HG03097 (cell line): ENCODE measurements at regions not wholly inside any gene's neighbourhood (a gene's known extent, or its start where the extent isn't known, plus 50 kb on each side); places are given as distances from the start of the nearest gene placed in this dataset.
"Not testable (repeated sequence)": the region's sequence is repeated elsewhere in the genome, so short reads cannot be mapped to it uniquely, and the experiment has no call there.

ENCODE experiments used
- ATAC-seq: cut with Tn5 transposase; IDR thresholded peaks from one replicate; pipeline ENCODE4 v1.9.1; 2021; ENCODE audit not compliant: unreplicated experiment, low FRiP score

DNA sequence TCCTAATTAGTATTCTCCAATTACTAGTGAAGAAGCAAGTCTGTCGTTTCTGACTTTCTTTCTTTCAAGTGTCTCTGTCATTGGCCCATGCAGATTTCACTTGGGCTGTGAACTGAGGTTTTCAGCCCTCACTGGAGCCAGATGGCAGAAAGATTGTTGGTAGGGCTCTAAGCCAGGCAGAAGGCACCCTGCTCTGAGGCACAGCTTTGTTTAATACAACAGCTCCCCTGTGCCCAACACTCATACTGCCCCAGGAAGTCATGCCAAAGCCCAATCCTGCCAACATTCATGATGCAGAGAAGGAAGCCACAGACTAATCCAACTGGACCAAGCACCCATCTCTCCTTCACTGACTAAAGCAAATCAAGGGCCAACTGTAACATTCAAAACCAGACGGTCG lies 117.1 kb upstream of the FRG1 start:
- ATAC-seq, result no peak

DNA sequence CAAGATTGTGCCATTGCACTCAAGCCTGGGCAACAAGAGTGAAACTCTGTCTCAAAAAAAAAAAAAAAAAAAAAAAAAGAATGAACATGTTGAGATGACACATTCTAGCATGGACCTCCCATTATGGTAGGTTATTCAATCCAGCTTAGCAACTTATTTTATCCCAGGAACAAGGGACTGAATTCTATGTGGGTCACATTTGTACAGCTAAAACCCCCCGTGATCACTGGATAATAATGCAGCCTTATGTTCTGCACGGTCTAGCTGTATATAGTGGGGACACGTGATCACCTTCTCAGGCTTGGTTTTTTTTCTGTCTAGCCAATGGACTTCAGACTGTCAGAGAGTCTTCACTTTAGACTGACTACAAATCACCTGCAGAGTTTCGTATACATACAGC lies 115.2 kb upstream of the FRG1 start:
- no peak for ATAC-seq

DNA sequence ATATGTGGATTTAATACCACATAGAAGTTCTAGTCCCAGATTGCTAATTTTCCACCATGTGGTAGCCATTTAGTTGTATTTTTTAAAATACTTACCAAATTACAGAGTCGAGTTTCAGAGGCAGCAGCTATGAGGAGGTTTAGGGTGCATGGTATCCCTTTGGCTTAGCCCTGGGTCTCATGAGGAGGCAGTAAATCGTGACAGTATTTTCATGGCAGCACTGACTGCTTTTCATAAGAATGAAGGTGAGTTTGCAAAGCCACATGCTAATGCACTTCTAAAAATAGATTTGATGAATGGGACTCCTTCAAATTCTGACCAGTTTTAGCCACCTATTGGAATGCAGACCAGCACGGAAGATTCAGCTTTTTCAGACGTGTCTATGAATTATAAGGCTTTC lies 114.0 kb upstream of the FRG1 start:
- ATAC-seq, result no peak

DNA sequence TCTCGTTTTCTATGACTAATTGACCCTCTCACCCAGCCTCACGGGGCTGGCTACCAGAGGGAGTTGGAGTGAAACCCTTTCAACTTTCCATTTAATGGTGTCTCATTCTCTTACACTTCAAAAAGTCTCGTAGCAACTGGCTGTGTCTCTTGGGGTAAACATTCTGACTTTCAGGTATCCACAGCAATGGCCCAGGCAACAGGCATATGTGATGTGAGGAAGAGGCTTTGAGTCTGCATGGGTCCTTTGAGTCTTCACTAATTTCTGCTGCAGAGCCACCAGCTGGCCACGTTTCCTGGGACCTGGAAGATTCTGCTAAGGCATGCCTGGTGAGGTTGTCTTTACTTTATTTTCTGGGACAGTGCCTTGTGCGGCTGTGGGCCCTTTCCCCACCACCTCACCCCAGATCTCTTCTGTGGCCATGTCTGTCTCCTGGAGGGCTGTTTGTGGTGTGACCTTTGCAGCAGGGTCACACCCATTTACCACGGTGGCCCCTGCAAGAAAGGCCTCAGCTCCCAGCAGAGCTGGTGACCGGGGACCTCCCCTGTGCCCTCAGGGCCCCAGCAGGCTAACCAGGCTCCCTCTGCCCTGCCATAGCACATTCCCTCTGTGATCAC lies 112.5 kb upstream of the FRG1 start:
- no peak for ATAC-seq

DNA sequence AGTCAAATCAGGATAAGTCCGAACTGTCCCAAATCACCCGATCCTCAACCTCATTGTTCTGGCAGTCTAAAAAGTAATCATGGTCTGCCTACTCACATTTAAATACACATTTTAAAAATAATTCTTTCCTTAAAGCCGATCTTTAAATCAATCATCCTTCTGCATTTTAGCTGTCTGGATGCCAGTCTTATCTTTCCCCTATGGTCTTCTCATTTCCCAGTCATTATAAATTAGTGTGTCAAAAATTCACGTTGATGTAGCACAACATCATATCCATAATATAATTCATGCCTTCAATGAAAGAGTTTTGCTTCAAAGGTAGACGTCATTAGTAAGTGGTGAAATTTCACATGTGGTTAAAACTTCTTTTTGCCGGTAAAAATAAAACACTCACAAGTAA lies 108.1 kb upstream of the FRG1 start:
- no peak for ATAC-seq

DNA sequence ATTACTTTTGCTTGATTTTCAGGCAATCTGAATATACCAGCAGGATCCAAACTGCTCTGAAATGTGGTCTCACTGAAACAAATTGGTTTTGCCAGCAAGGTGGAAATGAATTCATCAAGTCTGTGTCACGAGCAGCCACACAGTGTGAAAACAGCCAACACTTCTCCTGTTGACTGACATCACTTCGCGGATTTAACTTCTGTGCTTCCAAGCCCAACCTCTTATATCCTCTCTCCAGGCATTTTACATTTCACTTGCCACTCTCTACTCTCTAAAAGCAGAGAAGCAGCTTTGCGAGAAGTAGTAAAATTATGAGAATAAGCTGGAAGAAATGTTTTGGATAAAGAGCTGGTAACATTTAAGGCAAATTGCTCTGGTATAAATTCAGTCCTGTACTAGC lies 106.1 kb upstream of the FRG1 start:
- no peak for ATAC-seq

DNA sequence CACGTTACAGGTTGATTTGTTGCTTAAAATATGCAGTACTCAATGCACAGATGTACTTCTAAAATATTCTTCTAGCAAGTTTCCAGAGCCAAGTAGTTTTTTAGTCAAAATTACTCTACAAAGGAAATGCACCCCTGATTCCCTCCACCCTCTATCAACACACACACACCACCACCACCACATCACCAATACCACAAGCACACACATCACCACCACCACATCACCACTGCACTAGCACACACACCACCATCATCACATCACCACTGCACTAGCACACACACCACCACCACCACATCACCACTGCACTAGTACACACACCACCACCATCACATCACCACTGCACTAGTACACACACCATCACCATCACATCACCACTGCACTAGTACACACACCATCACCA lies 105.2 kb upstream of the FRG1 start:
- ATAC-seq, result no peak

DNA sequence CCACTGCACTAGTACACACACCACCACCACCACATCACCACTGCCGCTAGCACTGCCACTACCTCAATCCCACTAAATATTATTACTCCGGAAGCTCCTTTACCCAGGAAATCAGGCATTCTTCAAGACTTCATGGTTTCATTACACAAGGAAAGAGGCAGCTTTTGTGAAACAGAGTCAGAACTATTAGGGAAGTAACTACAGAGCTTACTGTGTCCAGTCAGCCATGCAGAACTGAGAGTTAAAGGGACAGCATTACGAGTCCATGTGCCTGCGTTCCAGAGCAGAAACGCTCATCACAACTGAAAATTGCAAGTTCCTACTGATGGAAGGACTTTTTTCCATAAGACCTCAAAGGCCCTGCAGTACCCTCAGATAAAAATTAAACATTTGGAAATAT lies 103.2 kb upstream of the FRG1 start:
- ATAC-seq, result no peak

DNA sequence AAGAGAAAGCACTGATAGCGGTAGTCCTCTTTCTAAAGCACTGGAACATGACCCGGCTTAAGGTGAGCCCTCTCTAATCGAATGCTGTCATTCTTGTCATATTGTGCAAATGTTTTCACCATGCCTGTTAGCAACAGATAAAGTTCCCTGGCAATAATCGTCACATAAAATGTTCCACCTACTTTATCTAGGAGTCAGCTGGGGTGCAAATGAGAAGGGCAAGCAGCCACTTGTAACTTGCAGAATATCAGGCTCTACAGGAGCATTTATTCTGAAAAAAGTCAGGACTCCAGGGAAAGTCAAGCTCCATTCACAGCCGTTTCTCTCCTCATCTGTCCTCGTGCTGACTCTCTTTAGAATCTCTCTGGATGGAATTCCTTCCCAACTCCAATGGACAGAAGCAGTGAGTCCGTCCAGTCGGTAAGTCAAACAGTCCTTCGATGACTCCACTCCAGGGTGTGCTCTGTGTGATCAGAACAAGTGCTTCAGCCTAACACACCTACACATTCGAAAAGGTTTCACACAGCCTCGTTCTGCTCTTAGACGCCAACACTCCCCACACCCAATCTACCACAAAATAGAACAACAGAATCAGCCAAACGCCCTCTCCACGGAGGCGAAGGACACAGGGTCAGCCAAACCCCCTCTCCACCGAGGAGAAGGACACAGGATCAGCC lies 101.7 kb upstream of the FRG1 start:
- no peak for ATAC-seq

DNA sequence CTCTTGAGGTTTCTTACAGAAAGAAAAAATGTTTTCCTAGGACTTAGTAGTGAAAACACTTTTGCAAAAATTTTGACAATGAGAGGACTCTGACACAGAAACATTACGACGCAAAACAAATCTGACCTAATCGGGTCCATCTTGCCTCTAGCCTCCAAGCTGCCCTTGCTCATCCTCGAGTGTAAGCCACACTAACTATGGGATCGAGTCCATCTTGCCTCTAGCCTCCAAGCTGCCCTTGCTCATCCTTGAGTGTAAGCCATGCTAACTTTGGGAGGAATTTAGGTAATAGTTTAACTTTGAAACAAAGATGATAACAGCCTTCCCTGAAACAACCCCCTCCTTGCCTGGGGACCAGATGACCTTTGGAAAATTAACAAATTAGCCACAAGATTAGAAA lies 100.3 kb upstream of the FRG1 start:
- no peak for ATAC-seq

DNA sequence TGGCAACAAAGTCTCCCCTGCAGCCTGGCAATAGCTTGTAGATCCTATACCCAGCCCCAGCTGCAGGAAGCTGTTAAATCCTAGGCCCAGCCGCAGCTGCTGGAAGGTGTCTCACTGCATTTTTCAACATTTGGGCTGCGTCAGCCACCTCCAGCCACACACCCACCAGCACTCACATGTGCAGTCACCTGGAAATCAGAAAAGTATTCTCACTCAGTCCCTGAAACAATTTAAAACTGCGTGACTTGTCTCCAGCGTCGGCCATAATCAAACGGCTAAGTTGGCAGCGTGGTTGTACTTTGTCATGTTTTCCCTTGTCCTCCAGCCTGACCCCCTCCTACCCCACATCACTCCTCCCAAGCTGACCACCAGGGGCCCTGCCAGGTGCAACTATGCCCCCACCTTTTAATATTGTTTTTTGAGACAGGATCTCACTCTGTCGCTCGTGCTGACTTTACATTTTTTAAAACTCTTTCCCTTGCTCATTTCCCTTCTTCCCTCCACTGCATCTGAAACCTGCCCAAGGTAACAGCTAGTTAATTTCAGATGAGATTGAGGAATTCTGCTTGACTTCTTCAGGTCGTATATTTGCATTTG lies 97.2 kb upstream of the FRG1 start:
- ATAC-seq, result no peak

DNA sequence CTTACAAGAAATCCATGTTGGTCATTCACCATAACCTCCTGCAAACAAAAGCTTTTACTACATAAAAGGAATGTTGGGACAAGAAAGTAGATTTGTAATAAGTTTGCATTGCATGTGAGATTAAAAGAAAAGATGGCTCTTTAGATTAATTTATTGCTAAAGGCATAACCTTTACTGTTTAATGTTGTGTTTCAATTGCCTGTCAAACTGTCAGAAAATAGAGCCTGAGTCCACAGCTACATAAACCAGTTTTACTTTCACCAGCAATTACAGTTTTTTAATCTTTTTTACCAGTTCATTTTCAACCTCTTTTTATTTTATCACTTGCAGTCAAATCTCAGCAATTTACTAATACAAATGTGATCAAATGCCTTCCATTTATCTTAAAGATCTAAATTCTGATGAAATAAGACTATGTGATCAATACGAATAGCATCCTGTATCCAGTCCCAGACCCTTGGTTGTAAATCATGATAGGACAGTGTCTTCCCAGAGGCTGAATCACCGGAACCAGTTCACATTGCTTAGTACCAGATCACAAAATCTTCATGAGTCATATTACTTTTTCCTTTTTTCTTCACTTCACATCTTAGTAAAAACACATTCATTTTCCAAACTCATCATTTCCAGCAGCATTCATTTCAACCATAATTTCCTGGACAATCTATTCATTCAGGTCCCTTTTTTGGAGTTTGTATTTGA lies 95.4 kb upstream of the FRG1 start:
- no peak for ATAC-seq

DNA sequence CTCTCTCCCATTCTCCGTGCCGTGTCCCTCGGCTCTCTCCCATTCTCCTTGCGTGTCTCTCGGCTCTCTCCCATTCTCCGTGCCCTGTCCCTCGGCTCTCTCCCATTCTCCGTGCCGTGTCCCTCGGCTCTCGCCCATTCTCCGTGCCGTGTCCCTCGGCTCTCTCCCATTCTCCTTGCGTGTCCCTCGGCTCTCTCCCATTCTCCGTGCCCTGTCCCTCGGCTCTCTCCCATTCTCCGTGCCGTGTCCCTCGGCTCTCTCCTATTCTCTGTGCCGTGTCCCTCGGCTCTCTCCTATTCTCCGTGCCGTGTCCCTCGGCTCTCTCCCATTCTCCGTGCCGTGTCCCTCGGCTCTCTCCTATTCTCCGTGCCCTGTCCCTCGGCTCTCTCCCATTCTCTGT lies 94.6 kb upstream of the FRG1 start:
- ATAC-seq, result not testable (repeated sequence)

DNA sequence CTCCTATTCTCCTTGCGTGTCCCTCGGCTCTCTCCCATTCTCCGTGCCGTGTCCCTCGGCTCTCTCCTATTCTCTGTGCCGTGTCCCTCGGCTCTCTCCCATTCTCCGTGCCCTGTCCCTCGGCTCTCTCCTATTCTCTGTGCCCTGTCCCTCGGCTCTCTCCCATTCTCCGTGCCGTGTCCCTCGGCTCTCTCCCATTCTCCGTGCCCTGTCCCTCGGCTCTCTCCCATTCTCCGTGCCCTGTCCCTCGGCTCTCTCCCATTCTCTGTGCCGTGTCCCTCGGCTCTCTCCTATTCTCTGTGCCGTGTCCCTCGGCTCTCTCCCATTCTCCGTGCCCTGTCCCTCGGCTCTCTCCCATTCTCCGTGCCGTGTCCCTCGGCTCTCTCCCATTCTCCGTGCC lies 94.1 kb upstream of the FRG1 start:
- not testable (repeated sequence) for ATAC-seq

DNA sequence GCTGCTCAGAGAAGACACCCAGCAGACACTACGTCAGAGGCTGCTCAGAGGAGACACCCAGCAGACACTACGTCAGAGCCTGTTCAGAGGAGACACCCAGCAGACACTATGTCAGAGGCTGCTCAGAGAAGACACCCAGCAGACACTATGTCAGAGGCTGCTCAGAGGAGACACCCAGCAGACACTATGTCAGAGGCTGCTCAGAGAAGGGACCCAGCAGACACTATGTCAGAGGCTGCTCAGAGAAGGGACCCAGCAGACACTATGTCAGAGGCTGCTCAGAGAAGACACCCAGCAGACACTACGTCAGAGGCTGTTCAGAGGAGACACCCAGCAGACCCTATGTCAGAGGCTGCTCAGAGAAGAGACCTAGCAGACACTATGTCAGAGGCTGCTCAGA lies 92.0 kb upstream of the FRG1 start:
- not testable (repeated sequence) for ATAC-seq

DNA sequence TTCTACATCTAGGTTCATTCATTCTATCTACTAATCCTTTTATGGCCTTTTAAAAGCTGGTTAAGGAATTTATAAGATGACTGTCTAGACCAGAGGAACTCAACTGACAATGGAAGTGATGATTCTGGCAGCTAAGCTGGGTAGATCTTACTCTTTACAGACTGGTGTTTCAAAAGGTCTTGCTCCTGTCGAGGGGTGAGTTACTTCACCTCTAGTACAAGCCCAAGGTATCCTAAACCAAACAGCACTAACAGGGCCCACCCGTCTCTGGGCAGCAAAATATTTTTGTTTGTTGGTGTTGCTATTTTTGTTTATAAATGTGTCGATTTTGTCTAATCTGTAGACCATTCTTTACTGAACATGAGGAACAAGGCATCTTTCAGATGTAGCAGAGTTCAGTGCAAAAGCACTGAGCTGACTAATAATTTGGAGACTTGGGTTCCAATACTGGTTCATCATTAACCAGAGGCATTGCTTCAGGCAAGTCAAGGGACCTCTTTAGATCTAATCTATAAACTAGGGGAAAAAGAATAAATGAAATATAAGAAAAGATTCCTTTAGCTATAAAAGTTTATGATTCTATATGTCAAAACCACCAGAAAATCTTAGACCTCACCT lies 90.3 kb upstream of the FRG1 start:
- ATAC-seq, result no peak

DNA sequence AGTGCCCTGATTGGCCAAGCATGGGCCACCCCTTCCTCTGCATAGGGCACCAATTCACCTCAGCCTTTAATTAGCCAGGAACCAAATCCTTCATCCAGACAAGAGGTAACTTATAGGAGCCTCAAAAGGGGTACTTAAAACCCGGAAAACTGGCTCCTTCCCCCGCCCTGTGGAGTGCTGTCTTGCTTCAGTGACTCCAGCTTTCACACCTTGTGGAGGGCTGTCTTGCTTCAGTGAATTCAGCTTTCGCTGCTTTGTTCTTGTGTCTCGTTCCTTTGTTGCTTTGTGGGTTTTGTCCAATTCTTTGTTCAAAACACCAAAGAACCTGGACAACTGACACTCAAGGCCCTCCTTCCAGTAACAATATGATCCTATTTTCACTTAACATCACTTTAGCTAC lies 82.2 kb upstream of the FRG1 start:
- no peak for ATAC-seq

DNA sequence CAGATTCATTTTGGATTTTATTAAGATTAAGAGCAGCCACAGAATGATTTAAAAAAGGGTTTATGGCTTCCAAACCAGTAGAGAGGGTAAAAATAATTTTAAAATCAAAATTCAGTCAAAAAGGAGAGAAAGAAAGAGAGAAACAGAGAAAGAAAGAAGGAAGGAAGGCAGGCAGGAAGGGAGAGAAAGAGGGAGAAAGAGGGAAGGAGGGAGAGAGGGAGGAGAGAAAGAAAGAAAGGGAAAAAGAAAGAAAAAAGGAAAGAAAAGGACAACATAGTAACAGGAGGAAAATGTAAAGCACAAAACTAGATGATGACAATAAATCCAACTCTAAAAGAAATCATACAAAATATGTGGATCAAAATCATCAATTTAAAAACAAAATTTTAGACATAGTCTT lies 79.6 kb upstream of the FRG1 start:
- ATAC-seq, result no peak

DNA sequence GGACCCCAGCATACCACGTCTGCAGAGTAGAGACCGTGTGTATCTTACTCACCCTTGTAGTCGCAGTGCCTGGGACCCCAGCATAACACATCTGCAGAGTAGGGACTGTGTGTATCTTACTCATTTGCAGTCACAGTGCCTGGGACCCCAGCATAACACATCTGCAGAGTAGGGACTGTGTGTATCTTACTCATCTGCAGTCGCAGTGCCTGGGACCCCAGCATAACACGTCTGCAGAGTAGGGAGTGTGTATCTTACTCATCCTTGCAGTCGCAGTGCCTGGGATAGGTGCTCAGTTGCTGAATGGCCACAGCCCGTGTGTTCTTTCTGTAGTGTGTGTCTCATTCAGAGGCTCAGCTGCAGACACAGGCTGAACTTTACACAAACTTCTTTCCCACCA lies 71.4 kb upstream of the FRG1 start:
- no peak for ATAC-seq

DNA sequence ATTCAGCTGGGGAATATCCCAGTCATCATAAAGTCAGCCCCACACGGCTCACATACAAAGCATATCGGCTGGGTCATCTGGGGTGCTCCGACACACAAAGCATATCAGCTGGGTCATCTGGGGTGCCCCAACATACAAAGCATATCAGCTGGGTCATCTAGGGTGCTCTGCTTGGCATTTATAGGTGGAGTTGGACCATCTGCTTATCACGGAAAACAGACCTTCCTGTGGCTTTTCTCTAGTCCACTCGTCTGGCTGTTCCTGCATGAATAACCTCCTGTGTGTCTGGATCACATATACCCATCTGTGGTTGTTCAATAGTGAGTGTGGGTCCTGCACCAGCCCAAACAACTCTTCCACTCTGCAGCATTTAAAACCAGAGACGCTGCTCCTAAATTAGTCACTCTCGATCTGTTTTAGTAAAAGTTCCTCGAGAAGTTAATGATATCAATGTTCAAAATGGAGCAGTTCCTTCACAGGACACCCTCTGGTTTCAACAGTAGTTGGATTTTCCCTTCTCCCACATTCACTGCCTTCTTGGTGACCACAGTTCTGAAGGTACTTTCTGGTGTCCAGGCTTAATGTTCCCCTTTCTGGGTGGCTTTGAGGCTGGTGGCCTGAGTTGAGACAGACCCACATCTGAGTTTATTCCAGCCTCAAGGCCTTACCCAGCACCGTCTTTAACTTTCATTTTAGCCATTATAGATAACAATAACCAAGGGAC lies 70.0 kb upstream of the FRG1 start:
- ATAC-seq, result no peak

DNA sequence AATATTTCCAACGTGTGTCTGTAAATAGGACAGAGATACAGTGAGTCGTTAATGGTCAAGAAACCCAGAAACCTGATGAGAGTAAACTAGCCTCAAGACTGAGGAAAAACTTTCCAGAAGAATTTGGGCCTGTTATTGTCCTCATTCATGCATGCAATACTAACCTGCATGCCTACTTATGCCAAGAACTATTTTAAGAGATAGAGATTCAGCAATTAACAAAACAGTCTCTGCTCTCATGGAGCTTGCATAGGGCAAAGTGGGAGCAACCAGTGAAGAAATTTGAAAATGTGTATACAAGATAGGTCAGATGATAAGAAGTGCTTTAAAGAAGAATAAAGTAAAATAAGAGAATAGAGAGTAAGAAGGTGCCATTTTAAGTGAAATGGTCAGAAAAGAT lies 66.1 kb upstream of the FRG1 start:
- ATAC-seq, result no peak
